GM12891 (cell line): ENCODE measurements at regions not wholly inside any gene's neighbourhood (a gene's known extent, or its start where the extent isn't known, plus 50 kb on each side); places are given as distances from the start of the nearest gene placed in this dataset.

Experiments
- POLR2A ChIP-seq: IDR thresholded peaks from 2 replicates; pipeline ENCODE4 v1.6.1; 2011; ENCODE audit warnings: low read depth, low read length, control low read depth
- POLR2AphosphoS5 ChIP-seq: IDR thresholded peaks from 2 replicates; pipeline ENCODE4 v1.6.1; 2011; ENCODE audit warnings: low read depth, low read length, control low read depth
- SPI1 ChIP-seq: IDR thresholded peaks from 2 replicates; pipeline ENCODE4 v1.6.1; 2011; ENCODE audit warnings: low read depth, low read length, control low read depth
- TAF1 ChIP-seq: IDR thresholded peaks from 2 replicates; pipeline ENCODE4 v1.6.1; 2011; ENCODE audit warnings: low read depth, low read length, control low read depth

DNA sequence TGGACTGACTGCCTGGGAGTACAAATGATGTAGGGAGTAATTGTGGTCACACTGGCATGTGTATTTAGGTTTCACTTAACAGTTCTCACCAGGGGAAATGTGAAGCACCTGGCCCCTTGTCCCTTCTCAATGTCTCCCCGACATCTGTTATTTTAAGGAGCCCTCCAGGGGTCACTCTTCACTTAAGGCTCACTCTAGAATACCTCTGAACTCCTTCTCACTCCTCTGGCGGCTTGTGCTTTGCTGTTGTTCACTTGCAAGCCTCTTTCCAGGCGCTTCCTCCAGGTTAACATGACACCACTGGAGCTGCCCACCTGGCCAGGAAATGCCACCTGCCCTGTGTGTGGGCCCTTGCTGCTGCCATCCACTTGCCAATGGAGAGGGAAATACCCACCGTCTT is 56.5 kb upstream of the GZMB start:
- TF ChIP-seq POLR2AphosphoS5 = no peak
- TF ChIP-seq POLR2A = no peak
- TF ChIP-seq TAF1 = no peak
- TF ChIP-seq SPI1 = no peak
